KMS-11 (cell line): ENCODE measurements at regions not wholly inside any gene's neighbourhood (a gene's known extent, or its start where the extent isn't known, plus 50 kb on each side); places are given as distances from the start of the nearest gene placed in this dataset.

ENCODE experiments used
- H2AFZ ChIP-seq: fragments of 200-600 bp; sonication (generic); 2 replicates; pipeline ENCODE4 v1.6.1; 2016; ENCODE audit warnings: antibody characterized with exemption, mixed run types, low read depth
- H3K27ac ChIP-seq: fragments of 200-600 bp; sonication (generic); 2 replicates; pipeline ENCODE4 v1.6.1; 2016; ENCODE audit warnings: mild to moderate bottlenecking, mixed run types
- H3K27me3 ChIP-seq: fragments of 200-600 bp; sonication (generic); 2 replicates; pipeline ENCODE4 v1.6.1; 2017; ENCODE audit warnings: mild to moderate bottlenecking, low read depth, mixed run types, moderate library complexity; ENCODE audit not compliant: insufficient read depth
- H3K36me3 ChIP-seq: fragments of 200-600 bp; sonication (generic); 2 replicates; pipeline ENCODE4 v1.6.1; 2017; ENCODE audit warnings: mild to moderate bottlenecking, mixed run types; ENCODE audit not compliant: insufficient read depth
- H3K4me1 ChIP-seq: fragments of 200-600 bp; sonication (generic); 2 replicates; pipeline ENCODE4 v1.6.1; 2016; ENCODE audit warnings: mild to moderate bottlenecking, low read depth, mixed run types; ENCODE audit not compliant: poor library complexity, severe bottlenecking
- H3K4me2 ChIP-seq: fragments of 200-600 bp; sonication (generic); 2 replicates; pipeline ENCODE4 v1.7.0; 2016; ENCODE audit warnings: mild to moderate bottlenecking, mixed run types
- H3K4me3 ChIP-seq: fragments of 200-600 bp; sonication (generic); IDR thresholded peaks from 2 replicates; pipeline ENCODE4 v1.6.1; 2017; ENCODE audit warnings: low read depth, low read length, mixed read lengths; ENCODE audit not compliant: insufficient read depth
- H3K79me2 ChIP-seq: fragments of 200-600 bp; sonication (generic); 2 replicates; pipeline ENCODE4 v1.6.1; 2016; ENCODE audit warnings: low read depth, mixed run types; ENCODE audit not compliant: insufficient read depth
- H3K9ac ChIP-seq: fragments of 200-600 bp; sonication (generic); 2 replicates; pipeline ENCODE4 v1.6.1; 2016; ENCODE audit warnings: mild to moderate bottlenecking, mixed run types
- H4K20me1 ChIP-seq: fragments of 200-600 bp; sonication (generic); 2 replicates; pipeline ENCODE4 v1.6.1; 2016; ENCODE audit warnings: mild to moderate bottlenecking, mixed run types; ENCODE audit not compliant: insufficient read depth
- TF ChIP-seq, protein P1 (sequence below): fragments of 200-600 bp; sonication (generic); conservative IDR thresholded peaks from 2 replicates; pipeline ENCODE4 v1.6.1; 2017; ENCODE audit warnings: low read depth, mild to moderate bottlenecking, antibody characterized with exemption, low read length, moderate library complexity, mixed read lengths

DNA sequence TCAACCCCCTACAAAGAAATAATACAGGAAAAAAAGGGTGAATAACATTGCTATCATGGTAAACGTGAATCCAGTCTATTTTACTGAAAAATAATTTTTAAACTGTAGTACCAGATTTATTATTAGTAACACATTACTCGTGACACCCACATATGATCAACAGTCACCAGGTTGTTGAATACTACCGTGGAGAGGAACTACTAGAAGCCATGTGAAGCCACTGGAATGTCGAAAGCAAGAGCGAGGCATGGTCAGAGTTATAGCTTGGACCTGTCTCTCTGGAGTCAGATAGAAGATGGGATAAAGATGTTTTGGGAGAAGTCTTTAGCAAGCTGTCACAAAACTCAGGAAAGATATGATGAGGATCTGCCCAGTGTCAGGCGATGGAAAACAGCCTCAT, 63.2 kb upstream of the EPB41L3 start:
- no peak overlapping the region for H2AFZ ChIP-seq
- no peak overlapping the region for H3K4me3 ChIP-seq
- H4K20me1 ChIP-seq: no peaks in the 10 kb centered on the region
- H3K79me2 ChIP-seq: no peaks in the 10 kb centered on the region
- no peaks in the 10 kb centered on the region for H3K4me1 ChIP-seq
- H3K27ac ChIP-seq: no peak overlapping the region
- no peak overlapping the region for H3K9ac ChIP-seq
- H3K36me3 ChIP-seq: no peaks in the 10 kb centered on the region
- no peaks in the 10 kb centered on the region for H3K27me3 ChIP-seq
- TF ChIP-seq, protein P1, sequence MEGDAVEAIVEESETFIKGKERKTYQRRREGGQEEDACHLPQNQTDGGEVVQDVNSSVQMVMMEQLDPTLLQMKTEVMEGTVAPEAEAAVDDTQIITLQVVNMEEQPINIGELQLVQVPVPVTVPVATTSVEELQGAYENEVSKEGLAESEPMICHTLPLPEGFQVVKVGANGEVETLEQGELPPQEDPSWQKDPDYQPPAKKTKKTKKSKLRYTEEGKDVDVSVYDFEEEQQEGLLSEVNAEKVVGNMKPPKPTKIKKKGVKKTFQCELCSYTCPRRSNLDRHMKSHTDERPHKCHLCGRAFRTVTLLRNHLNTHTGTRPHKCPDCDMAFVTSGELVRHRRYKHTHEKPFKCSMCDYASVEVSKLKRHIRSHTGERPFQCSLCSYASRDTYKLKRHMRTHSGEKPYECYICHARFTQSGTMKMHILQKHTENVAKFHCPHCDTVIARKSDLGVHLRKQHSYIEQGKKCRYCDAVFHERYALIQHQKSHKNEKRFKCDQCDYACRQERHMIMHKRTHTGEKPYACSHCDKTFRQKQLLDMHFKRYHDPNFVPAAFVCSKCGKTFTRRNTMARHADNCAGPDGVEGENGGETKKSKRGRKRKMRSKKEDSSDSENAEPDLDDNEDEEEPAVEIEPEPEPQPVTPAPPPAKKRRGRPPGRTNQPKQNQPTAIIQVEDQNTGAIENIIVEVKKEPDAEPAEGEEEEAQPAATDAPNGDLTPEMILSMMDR: no peak
- H3K4me2 ChIP-seq: no peak overlapping the region

DNA sequence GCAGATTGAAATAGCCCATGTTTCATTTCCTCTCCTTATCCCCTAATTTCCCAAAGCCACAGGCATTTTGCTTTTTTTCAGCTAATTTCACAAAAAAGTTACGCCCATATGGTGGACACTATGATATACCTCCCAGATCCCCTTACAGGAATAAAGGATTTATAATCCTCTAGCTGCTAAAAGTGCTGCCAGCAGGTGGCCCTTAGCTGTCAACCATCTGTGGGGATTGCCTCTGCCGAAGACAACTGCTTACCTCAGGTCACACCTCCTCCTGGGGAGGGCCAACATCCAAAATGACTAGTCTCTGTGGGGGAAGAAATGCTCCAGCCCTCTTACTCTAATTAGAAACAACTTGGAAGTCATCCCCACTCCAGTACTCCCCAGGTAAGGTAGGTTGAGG, 61.0 kb upstream of the EPB41L3 start:
- Histone ChIP-seq H3K27ac (no peak overlapping the region), H4K20me1 (no peaks in the 10 kb centered on the region), H3K4me3 (no peak overlapping the region), H2AFZ (no peak overlapping the region), H3K4me1 (no peaks in the 10 kb centered on the region), H3K27me3 (no peaks in the 10 kb centered on the region), H3K36me3 (no peaks in the 10 kb centered on the region), H3K79me2 (no peaks in the 10 kb centered on the region), H3K4me2 (no peak overlapping the region), H3K9ac (no peak overlapping the region)
- TF ChIP-seq, protein P1: 0 out of 2 replicates have a peak, but pooled peaks have one; percentile 24

DNA sequence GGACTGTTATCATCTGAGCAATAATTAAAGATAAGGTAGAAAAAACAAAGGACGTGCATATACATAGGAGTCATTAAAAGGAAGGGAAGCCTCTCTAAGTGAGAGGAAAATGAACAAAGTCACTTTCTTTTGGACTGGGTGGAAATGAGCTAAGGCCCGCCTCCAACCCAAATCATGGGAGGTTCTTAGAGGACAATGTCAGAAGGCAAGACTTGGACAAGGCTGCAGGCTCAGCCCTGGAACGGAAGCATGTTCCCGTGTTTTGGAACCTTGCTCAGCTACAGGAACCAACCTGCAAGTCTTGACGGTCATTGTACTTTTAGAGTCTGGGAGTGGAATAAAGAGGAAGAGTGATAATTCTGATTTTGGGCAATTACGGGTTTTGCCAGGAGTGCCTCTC, 59.4 kb upstream of the EPB41L3 start:
- H3K79me2 ChIP-seq: no peaks in the 10 kb centered on the region
- TF ChIP-seq, protein P1: no peak
- no peak overlapping the region for H2AFZ ChIP-seq
- no peaks in the 10 kb centered on the region for H3K27me3 ChIP-seq
- no peak overlapping the region for H3K9ac ChIP-seq
- no peaks in the 10 kb centered on the region for H4K20me1 ChIP-seq
- no peak overlapping the region for H3K4me3 ChIP-seq
- H3K4me1 ChIP-seq: no peaks in the 10 kb centered on the region
- H3K4me2 ChIP-seq: no peak overlapping the region
- no peaks in the 10 kb centered on the region for H3K36me3 ChIP-seq
- H3K27ac ChIP-seq: no peak overlapping the region

DNA sequence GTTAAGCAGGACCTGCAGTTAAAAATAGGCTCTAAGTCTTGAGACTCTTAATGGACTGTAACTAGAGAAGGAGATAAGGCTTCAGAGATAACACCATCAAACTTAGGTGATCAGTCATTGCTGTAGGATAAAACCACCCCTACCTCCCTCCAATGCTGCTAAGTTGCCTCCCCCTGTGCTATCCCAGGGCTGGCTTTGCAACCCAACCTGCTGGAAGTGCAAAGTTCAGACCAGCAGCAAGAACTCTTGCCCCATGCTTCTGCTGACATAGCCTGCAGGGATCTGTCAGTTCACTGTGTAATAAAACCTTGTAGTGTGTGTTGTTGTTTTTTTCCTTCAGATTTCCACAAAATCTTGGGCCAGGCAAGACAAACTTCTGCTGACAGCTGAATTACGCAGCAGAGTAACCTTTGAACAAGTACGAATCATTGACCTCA, 57.4 kb upstream of the EPB41L3 start:
- Histone ChIP-seq H3K79me2 (no peaks in the 10 kb centered on the region), H3K4me1 (no peaks in the 10 kb centered on the region), H3K4me3 (no peak overlapping the region), H3K27ac (no peak overlapping the region), H2AFZ (no peak overlapping the region), H3K4me2 (no peak overlapping the region), H4K20me1 (no peaks in the 10 kb centered on the region), H3K9ac (no peak overlapping the region), H3K36me3 (no peaks in the 10 kb centered on the region), H3K27me3 (no peaks in the 10 kb centered on the region)
- TF ChIP-seq, protein P1: no peak
